NAMALWA (cell line): ENCODE measurements at regions not wholly inside any gene's neighbourhood (a gene's known extent, or its start where the extent isn't known, plus 50 kb on each side); places are given as distances from the start of the nearest gene placed in this dataset.
A peak's percentile ranks its signal among the peaks of the same experiment; 100 is the strongest.
"Not testable (repeated sequence)": the region's sequence is repeated elsewhere in the genome, so short reads cannot be mapped to it uniquely, and the experiment has no call there.

Source experiments
- DNase-seq: peaks from one replicate; pipeline ENCODE4 v3.0.0-alpha.2; 2015; ENCODE audit warnings: low spot score

DNA sequence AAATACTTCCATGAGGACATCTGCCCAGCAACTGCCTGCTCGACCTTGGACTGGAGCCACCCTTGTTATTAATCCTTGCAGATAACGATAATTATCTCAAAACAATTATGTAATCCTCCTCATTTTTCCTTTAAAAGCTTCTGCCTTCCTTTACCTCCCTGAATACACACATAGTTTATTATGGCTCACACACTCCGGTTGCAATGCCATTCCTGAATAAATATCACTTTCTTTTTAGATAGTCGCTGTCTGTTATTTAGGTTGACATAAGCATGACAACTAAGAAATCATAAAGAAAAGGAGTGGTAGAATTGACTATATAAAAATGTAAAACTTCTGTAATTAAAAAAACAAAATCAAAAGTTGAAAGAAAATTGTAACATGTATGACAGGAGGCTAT lies 64.8 kb downstream of the B4GALT7 start:
- not testable (repeated sequence) for DNase-seq

GRCh38 chr5:177665172-177665571 lies 65.2 kb downstream of the B4GALT7 start:
- DNase-seq, result not testable (repeated sequence)

DNA sequence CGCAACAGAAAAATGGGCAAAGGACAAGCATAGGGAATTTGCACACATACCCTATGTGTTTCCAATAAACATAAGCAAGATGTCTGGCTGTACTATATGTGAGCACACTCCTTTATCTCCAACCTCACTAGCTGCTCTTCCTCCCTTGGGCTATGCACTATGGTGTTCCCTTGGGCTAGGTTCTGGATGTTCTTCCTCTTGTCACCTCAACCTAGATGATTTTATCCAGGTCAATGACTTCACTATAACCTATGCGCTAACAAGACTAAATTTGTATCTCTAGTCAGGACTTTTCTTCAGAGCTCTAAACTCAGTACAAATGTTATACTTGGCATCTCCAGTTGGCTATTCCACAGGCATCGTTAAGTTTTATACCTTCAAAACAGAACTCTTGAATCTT lies 66.0 kb downstream of the B4GALT7 start:
- DNase-seq, result not testable (repeated sequence)

- not testable (repeated sequence) for DNase-seq
Observed at GRCh38 chr5:177671035-177671754, 71.3 kb downstream of the B4GALT7 start.

- peak; percentile 31 for DNase-seq
Observed at GRCh38 chr5:177671755-177672690, 72.1 kb downstream of the B4GALT7 start.
